OCI-LY1 (cell line): ENCODE measurements at regions not wholly inside any gene's neighbourhood (a gene's known extent, or its start where the extent isn't known, plus 50 kb on each side); places are given as distances from the start of the nearest gene placed in this dataset.

Source experiments
- H2AFZ ChIP-seq: fragments of 200-600 bp; sonication (generic), shearing (Covaris generic); 2 replicates; pipeline ENCODE4 v1.6.0; 2014; ENCODE audit warnings: antibody characterized with exemption, mild to moderate bottlenecking, low read length
- H3F3A ChIP-seq: fragments of 200-600 bp; sonication (generic), shearing (Covaris generic); 2 replicates; pipeline ENCODE4 v1.6.0; 2014; ENCODE audit warnings: mild to moderate bottlenecking, antibody characterized with exemption, low read length, moderate library complexity; ENCODE audit not compliant: insufficient read depth
- H3K27ac ChIP-seq: fragments of 200-600 bp; sonication (generic); 2 replicates; pipeline ENCODE4 v1.5.1; 2014; ENCODE audit warnings: low read length, mixed run types, mild to moderate bottlenecking, low read depth; ENCODE audit not compliant: poor library complexity, severe bottlenecking
- H3K27me3 ChIP-seq: fragments of 200-600 bp; sonication (generic); 2 replicates; pipeline ENCODE4 v1.6.0; 2014; ENCODE audit warnings: antibody characterized with exemption, mild to moderate bottlenecking, low read length, moderate library complexity; ENCODE audit not compliant: insufficient read depth
- H3K36me3 ChIP-seq: fragments of 200-600 bp; sonication (generic); 2 replicates; pipeline ENCODE4 v1.6.1; 2014; ENCODE audit warnings: mild to moderate bottlenecking, antibody characterized with exemption, low read length, moderate library complexity, mixed read lengths; ENCODE audit not compliant: insufficient read depth
- H3K4me1 ChIP-seq: fragments of 200-600 bp; sonication (generic); 2 replicates; pipeline ENCODE4 v1.5.1; 2014; ENCODE audit warnings: mild to moderate bottlenecking, low read length, moderate library complexity; ENCODE audit not compliant: insufficient read depth, severe bottlenecking
- H3K4me2 ChIP-seq: fragments of 200-600 bp; sonication (generic), shearing (Covaris generic); 2 replicates; pipeline ENCODE4 v1.6.1; 2014; ENCODE audit warnings: low read length
- H3K4me3 ChIP-seq: fragments of 200-600 bp; sonication (generic); 2 replicates; pipeline ENCODE4 v1.5.1; 2014; ENCODE audit warnings: low read length, low read depth, mild to moderate bottlenecking, mixed read lengths; ENCODE audit not compliant: poor library complexity, severe bottlenecking
- H3K79me2 ChIP-seq: fragments of 200-600 bp; shearing (Covaris generic); 2 replicates; pipeline ENCODE4 v1.6.1; 2016; ENCODE audit warnings: mixed run types, low read length, mixed read lengths; ENCODE audit not compliant: insufficient read depth
- H3K9ac ChIP-seq: fragments of 200-600 bp; sonication (generic), shearing (Covaris generic); 2 replicates; pipeline ENCODE4 v1.6.1; 2014; ENCODE audit warnings: mild to moderate bottlenecking, low read length, mixed read lengths
- H3K9me2 ChIP-seq: fragments of 200-600 bp; sonication (generic), shearing (Covaris generic); 2 replicates; pipeline ENCODE4 v1.6.1; 2014; ENCODE audit warnings: low read depth, mild to moderate bottlenecking, low read length, mixed read lengths
- H3K9me3 ChIP-seq: fragments of 200-600 bp; shearing (Covaris generic); 2 replicates; pipeline ENCODE4 v1.6.1; 2014; ENCODE audit warnings: low read length, mixed read lengths
- H4K20me1 ChIP-seq: fragments of 200-600 bp; sonication (generic), shearing (Covaris generic); 2 replicates; pipeline ENCODE4 v1.6.0; 2016; ENCODE audit warnings: mild to moderate bottlenecking, low read length; ENCODE audit not compliant: insufficient read depth
- CTCF ChIP-seq: fragments of 200-600 bp; sonication (generic), shearing (Covaris generic); IDR thresholded peaks from 2 replicates; pipeline ENCODE4 v1.5.1; 2017; ENCODE audit warnings: mild to moderate bottlenecking, antibody characterized with exemption, low read length, moderate library complexity, mixed read lengths
- EZH2 ChIP-seq: fragments of 200-600 bp; sonication (generic), shearing (Covaris generic); IDR thresholded peaks from 2 replicates; pipeline ENCODE4 v1.8.0; 2017; ENCODE audit warnings: borderline replicate concordance, mixed run types, mild to moderate bottlenecking, antibody characterized with exemption, low read length, moderate library complexity, mixed read lengths

- TF ChIP-seq EZH2: no peak
- no peak for TF ChIP-seq CTCF
- Histone ChIP-seq H3K4me2 (no peak overlapping the region), H3K9ac (no peak overlapping the region), H3K9me3 (no peaks in the 10 kb centered on the region), H3K4me3 (no peak overlapping the region), H2AFZ (no peak overlapping the region), H3F3A (no peaks in the 10 kb centered on the region), H3K27me3 (no peaks in the 10 kb centered on the region), H3K36me3 (no peaks in the 10 kb centered on the region), H3K79me2 (no peaks in the 10 kb centered on the region), H3K9me2 (no peaks in the 10 kb centered on the region), H3K4me1 (no peaks in the 10 kb centered on the region), H4K20me1 (no peaks in the 10 kb centered on the region), H3K27ac (no peak overlapping the region)
Observed at GRCh38 chr14:87868920-87869319, 124.1 kb downstream of the GALC start.

GRCh38 chr14:87866116-87866515 lies 126.9 kb downstream of the GALC start:
- Histone ChIP-seq H3K4me3 (no peak overlapping the region), H3F3A (no peaks in the 10 kb centered on the region), H4K20me1 (no peaks in the 10 kb centered on the region), H3K4me2 (no peak overlapping the region), H3K9me3 (no peaks in the 10 kb centered on the region), H2AFZ (no peak overlapping the region), H3K27ac (no peak overlapping the region), H3K36me3 (no peaks in the 10 kb centered on the region), H3K4me1 (no peaks in the 10 kb centered on the region), H3K9me2 (no peaks in the 10 kb centered on the region), H3K27me3 (no peaks in the 10 kb centered on the region), H3K79me2 (no peaks in the 10 kb centered on the region), H3K9ac (no peak overlapping the region)
- TF ChIP-seq EZH2 (no peak), CTCF (no peak)

- Histone ChIP-seq H3K9me2 (no peaks in the 10 kb centered on the region), H3K4me2 (no peak overlapping the region), H4K20me1 (no peaks in the 10 kb centered on the region), H3K27ac (no peak overlapping the region), H3K4me1 (no peaks in the 10 kb centered on the region), H3K9me3 (no peaks in the 10 kb centered on the region), H3K79me2 (no peaks in the 10 kb centered on the region), H3K27me3 (no peaks in the 10 kb centered on the region), H2AFZ (no peak overlapping the region), H3K36me3 (no peaks in the 10 kb centered on the region), H3F3A (no peaks in the 10 kb centered on the region), H3K4me3 (no peak overlapping the region), H3K9ac (no peak overlapping the region)
- TF ChIP-seq EZH2 (no peak), CTCF (no peak)
Observed at GRCh38 chr14:87864356-87865270, 128.4 kb downstream of the GALC start.
